GM19395 (cell line): ENCODE measurements at regions not wholly inside any gene's neighbourhood (a gene's known extent, or its start where the extent isn't known, plus 50 kb on each side); places are given as distances from the start of the nearest gene placed in this dataset.

Experiments
- ATAC-seq: cut with Tn5 transposase; IDR thresholded peaks from one replicate; pipeline ENCODE4 v1.9.1; 2021; ENCODE audit warnings: mild to moderate bottlenecking, moderate library complexity; ENCODE audit not compliant: unreplicated experiment

GRCh38 chr16:86087011-86087895 is 188.3 kb downstream of the IRF8 start:
- ATAC-seq = no peak

- no peak for ATAC-seq
Measured at GRCh38 chr16:86087896-86088230, 188.9 kb downstream of the IRF8 start.

GRCh38 chr16:86088287-86088686 is 189.3 kb downstream of the IRF8 start:
- no peak for ATAC-seq

- ATAC-seq = no peak
Measured at GRCh38 chr16:86088816-86089215, 189.9 kb downstream of the IRF8 start.

GRCh38 chr16:86089334-86089900 is 190.5 kb downstream of the IRF8 start:
- no peak for ATAC-seq

GRCh38 chr16:86089991-86090390 is 191.0 kb downstream of the IRF8 start:
- ATAC-seq = no peak

- ATAC-seq = no peak
Measured at GRCh38 chr16:86090461-86091170, 191.7 kb downstream of the IRF8 start.

- ATAC-seq = no peak
Measured at GRCh38 chr16:86091976-86092375, 193.0 kb downstream of the IRF8 start.

- no peak for ATAC-seq
Measured at GRCh38 chr16:86092586-86093480, 193.9 kb downstream of the IRF8 start.

- no peak for ATAC-seq
Measured at GRCh38 chr16:86093801-86094750, 195.1 kb downstream of the IRF8 start.

- no peak for ATAC-seq
Measured at GRCh38 chr16:86095131-86095752, 196.3 kb downstream of the IRF8 start.

- ATAC-seq = no peak
Measured at GRCh38 chr16:86095906-86096485, 197.0 kb downstream of the IRF8 start.

GRCh38 chr16:86096850-86097249 is 197.9 kb downstream of the IRF8 start:
- ATAC-seq = no peak

- ATAC-seq = no peak
Measured at GRCh38 chr16:86099326-86099725, 200.4 kb downstream of the IRF8 start.

- no peak for ATAC-seq
Measured at GRCh38 chr16:86100205-86101136, 201.5 kb downstream of the IRF8 start.

GRCh38 chr16:86101137-86101896 is 202.4 kb downstream of the IRF8 start:
- ATAC-seq = no peak

- no peak for ATAC-seq
Measured at GRCh38 chr16:86101897-86102157, 202.9 kb downstream of the IRF8 start.
